ENCODE measurements at regions not wholly inside any gene's neighbourhood (a gene's known extent, or its start where the extent isn't known, plus 50 kb on each side); places are given as distances from the start of the nearest gene placed in this dataset.

- no peak for DNase-seq
- TF ChIP-seq, protein P1, sequence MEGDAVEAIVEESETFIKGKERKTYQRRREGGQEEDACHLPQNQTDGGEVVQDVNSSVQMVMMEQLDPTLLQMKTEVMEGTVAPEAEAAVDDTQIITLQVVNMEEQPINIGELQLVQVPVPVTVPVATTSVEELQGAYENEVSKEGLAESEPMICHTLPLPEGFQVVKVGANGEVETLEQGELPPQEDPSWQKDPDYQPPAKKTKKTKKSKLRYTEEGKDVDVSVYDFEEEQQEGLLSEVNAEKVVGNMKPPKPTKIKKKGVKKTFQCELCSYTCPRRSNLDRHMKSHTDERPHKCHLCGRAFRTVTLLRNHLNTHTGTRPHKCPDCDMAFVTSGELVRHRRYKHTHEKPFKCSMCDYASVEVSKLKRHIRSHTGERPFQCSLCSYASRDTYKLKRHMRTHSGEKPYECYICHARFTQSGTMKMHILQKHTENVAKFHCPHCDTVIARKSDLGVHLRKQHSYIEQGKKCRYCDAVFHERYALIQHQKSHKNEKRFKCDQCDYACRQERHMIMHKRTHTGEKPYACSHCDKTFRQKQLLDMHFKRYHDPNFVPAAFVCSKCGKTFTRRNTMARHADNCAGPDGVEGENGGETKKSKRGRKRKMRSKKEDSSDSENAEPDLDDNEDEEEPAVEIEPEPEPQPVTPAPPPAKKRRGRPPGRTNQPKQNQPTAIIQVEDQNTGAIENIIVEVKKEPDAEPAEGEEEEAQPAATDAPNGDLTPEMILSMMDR (IDR thresholded peaks at IDR 0.05; ENCODE audit: low read depth, low read length), result no peak
- no peak overlapping the region for H3K4me3 ChIP-seq (ENCODE audit: low read depth, low read length)
- H3K9me3 ChIP-seq, result no peaks in the 10 kb centered on the region
- H3K4me1 ChIP-seq, result peaks cover 16% of the 10 kb centered on the region
- H3K27me3 ChIP-seq, result no peaks in the 10 kb centered on the region
- no peaks in the 10 kb centered on the region for H3K36me3 ChIP-seq
These were observed 332.6 kb upstream of the MANEA start for GRCh38 chr6:95244751-95245150.

- no peak for DNase-seq
- no peaks in the 10 kb centered on the region for H3K36me3 ChIP-seq
These were observed 328.8 kb upstream of the MANEA start for GRCh38 chr6:95248499-95248898.

GRCh38 chr6:95249175-95249574 is 328.2 kb upstream of the MANEA start:
- TF ChIP-seq, protein P1 (IDR thresholded peaks at IDR 0.05; ENCODE audit: low read depth, low read length), result no peak
- no peak for DNase-seq
- Histone ChIP-seq H3K4me1 (no peaks in the 10 kb centered on the region; the same call in 1 of the 2 replicates), H3K27me3 (no peaks in the 10 kb centered on the region), H3K4me3 (ENCODE audit: low read depth, low read length) (no peak overlapping the region), H3K36me3 (no peaks in the 10 kb centered on the region), H3K9me3 (no peaks in the 10 kb centered on the region)

More at GRCh38 chr6:95248499-95248898, 328.8 kb upstream of the MANEA start:
- TF ChIP-seq, protein P1 (IDR thresholded peaks at IDR 0.05; ENCODE audit: low read depth, low read length), result peak; percentile 36
- H3K27me3 ChIP-seq, result no peaks in the 10 kb centered on the region
- no peaks in the 10 kb centered on the region for H3K9me3 ChIP-seq
- peak overlapping the region; percentile 2; the same call in 1 of the 2 replicates for H3K4me3 ChIP-seq (ENCODE audit: low read depth, low read length)
- H3K4me1 ChIP-seq, result no peaks in the 10 kb centered on the region; the same call in 1 of the 2 replicates

DNA sequence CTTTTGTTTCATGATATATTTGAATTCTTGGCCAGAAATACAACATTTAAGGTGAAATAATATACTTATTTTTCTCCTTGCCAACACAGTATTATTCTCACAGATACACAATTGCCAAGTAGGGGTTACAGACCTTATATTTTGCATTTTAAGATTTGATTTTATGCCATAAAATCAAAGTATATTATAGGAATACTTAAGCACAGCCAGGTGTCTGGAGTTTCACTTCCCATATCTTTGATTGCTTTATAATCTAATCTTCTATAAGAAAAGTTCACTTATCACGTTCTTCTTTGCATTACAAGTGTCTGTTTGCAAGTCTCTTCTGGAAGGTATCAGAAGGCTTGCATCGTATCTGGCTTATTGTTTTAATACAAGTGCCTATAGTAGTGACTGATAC is 327.7 kb upstream of the MANEA start:
- no peaks in the 10 kb centered on the region; the same call in 1 of the 2 replicates for H3K4me1 ChIP-seq
- H3K27me3 ChIP-seq, result no peaks in the 10 kb centered on the region
- H3K36me3 ChIP-seq, result no peaks in the 10 kb centered on the region
- H3K4me3 ChIP-seq (ENCODE audit: low read depth, low read length), result no peak overlapping the region
- TF ChIP-seq, protein P1 (IDR thresholded peaks at IDR 0.05; ENCODE audit: low read depth, low read length), result no peak
- no peak for DNase-seq
- no peaks in the 10 kb centered on the region for H3K9me3 ChIP-seq

DNA sequence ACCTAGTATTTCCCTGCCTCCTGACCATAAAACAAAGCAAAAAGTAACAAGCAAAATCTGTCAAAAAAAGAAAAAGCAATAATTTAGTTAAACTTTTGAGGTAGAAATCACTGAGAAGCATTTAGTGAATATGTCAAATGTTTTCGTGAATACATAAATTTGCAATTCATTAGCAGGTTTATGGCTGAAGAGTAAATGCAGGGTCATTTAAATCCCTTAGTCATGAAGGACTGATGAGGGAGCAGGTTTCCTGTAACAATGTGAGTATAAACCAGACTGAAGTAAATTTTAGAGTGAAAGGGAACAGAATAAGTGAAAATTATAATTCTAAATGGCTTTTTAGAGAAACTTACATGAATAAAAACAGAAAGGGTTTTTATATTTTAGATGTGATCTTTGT is 313.5 kb upstream of the MANEA start:
- DNase-seq, result no peak
- TF ChIP-seq, protein P1 (IDR thresholded peaks at IDR 0.05; ENCODE audit: low read depth, low read length), result no peak
- H3K36me3 ChIP-seq, result no peaks in the 10 kb centered on the region
- H3K4me1 ChIP-seq, result no peaks in the 10 kb centered on the region
- no peaks in the 10 kb centered on the region for H3K9me3 ChIP-seq
- no peak overlapping the region for H3K4me3 ChIP-seq (ENCODE audit: low read depth, low read length)
- H3K27me3 ChIP-seq, result no peaks in the 10 kb centered on the region

GRCh38 chr6:95266537-95267258 is 310.6 kb upstream of the MANEA start:
- DNase-seq, result no peak
- Histone ChIP-seq H3K36me3 (no peaks in the 10 kb centered on the region), H3K4me3 (ENCODE audit: low read depth, low read length) (no peak overlapping the region), H3K9me3 (no peaks in the 10 kb centered on the region), H3K27me3 (no peaks in the 10 kb centered on the region), H3K4me1 (peaks cover 2% of the 10 kb centered on the region; the same call in 1 of the 2 replicates)
- TF ChIP-seq, protein P1 (IDR thresholded peaks at IDR 0.05; ENCODE audit: low read depth, low read length), result no peak

All from BE2C (cell line).